ENCODE measurements at regions not wholly inside any gene's neighbourhood (a gene's known extent, or its start where the extent isn't known, plus 50 kb on each side); places are given as distances from the start of the nearest gene placed in this dataset.

DNA sequence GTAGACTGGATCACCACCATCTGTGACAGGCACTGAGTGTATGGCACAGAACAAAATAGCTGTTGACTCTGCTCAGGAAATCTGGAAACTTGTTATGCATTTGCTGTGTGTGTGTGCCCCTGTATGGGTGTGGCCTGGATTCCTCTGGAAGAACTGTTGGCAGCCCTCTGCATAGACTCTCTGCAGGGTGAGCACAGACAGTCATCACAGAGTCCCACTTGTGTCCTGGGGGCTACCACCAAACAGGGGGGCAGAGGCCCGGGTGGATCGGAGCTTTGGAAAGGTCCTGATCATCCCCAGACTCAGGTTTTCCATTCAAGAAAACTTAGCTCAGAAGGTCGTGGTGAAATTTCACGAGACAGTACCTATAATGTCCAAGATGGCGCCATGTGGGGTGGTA, 258.6 kb downstream of the SOX11 start:
- no peak for DNase-seq (ENCODE audit: extremely low read depth, low read depth)

DNA sequence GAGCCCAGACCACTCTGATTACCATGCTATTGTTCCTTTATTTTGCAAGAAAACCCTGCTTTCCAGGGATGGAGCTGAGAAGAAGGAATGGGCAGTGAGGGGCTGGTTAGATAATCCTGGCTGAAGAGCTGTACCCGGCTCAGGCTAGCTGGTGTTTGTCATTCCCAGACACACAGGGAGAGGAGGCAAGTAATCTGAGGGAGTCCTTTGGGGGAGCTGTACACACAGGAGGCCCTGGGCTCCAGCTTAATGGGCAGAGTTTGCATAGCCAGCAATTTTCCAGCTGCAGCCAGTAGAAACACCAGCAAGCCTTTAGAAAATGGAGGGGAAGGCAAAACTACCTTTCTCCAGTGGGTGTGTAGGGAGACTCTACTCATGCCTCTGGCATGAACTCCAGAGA, 259.3 kb downstream of the SOX11 start:
- DNase-seq (ENCODE audit: extremely low read depth, low read depth): no peak

DNA sequence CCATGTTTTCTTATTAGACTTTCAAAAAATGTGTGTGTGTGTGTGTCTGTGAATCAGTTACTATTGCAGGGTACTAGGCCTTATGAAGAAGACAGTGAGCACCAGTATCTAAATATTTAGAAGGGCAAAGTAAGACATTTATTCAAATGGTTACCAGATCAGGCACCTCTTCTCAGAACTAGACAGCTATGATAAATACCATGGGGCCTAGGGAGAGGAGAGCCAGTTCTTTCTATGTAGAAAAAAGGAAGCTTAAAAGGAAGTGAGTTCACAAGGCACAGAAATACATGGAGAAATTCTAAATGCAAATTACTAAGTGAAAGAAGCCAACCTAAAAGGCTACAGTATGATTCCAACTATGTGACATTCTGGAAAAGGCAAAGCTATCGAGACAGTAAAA, 261.3 kb downstream of the SOX11 start:
- DNase-seq (ENCODE audit: extremely low read depth, low read depth): no peak

DNA sequence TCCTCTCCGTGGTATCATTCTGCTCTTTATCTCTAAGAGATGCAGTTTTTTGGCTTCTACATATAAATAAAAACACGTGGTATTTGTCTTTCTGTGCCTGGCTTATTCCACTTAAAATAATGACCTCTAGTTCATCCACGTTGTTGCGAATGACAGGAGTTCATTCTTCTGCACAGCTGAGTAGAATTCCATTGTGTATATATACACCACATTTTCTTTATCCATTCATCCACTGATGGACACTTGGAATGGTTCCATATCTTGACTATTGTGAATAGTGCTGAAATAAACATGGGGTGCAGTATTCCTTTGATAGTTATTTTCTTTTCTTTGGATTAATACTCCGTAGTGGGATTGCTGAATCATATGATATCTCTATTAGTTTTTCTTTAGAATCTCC, 262.3 kb downstream of the SOX11 start:
- no peak for DNase-seq (ENCODE audit: extremely low read depth, low read depth)

GRCh38 chr2:5955921-5956320, 263.7 kb downstream of the SOX11 start:
- no peak for DNase-seq (ENCODE audit: extremely low read depth, low read depth)

DNA sequence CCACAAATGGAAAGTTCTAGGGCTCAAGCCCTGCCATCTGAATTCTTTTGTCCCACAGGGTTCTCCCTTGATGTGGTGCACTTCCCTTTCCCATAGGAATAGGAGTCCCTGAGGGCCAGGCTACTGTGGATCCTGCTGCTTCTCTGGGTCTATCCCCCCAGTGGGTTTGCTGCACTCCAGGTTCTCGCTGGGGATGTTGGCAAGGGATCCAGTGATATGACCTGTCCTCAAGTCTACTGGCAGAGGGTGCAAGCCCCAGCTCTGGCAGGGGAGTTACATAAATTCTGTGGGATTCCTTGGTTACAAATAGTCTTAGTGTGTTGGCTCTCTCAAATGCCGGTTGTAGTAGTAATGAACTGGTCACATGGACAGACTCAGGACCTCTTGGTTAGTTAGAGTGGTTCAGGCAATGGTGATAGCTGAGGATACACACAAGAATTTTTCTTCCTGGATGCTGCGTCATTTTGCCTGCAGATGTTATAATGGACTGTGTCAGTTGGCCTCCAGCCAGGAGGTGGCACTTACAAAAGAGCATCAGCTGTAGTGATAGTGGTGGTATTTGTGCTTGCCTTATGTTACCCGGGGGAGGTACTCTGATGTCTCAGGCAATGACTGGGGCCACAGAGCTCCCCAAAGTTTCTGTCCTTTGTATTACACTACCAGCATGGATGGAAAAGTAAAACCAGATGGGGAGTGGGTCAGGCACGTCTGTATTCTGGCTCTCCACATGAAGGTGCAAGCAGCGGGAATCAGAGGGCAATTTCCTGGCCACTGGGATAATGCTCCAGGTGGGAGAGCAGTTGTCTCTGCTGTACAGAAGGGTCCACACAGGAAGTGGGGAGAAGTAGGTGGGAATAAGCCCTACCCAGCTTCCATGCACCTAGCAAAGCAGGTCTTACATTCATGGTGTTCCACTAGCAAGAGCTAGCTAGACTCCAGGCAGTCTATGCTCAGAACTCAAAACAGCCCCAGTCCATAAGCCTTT, 267.9 kb downstream of the SOX11 start:
- no peak for DNase-seq (ENCODE audit: extremely low read depth, low read depth)

GRCh38 chr2:5967506-5967905, 275.3 kb downstream of the SOX11 start:
- DNase-seq (ENCODE audit: extremely low read depth, low read depth): no peak

GRCh38 chr2:5969303-5969702, 277.1 kb downstream of the SOX11 start:
- no peak for DNase-seq (ENCODE audit: extremely low read depth, low read depth)

- no peak for DNase-seq (ENCODE audit: extremely low read depth, low read depth)
These were observed 278.2 kb downstream of the SOX11 start for GRCh38 chr2:5970347-5970746.

DNA sequence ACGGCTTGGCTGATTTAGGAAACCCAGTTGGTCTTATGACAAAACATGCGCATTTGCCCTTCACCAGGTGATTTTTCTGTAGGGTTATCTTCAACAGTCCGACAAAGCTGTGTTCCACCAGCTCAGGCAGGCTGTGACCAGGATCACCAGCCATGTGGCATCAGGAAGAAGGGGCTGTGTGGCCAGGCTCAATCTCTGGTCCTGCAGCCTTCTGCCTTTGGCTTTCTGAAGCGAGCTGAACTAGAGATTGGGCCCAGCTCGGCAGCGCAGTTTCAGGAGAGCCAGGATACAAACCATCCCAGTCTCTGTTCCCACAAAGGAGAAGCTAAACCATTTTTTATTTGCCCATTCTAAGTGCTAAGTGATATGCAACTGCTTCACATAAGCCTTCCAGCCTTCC, 282.3 kb downstream of the SOX11 start:
- no peak for DNase-seq (ENCODE audit: extremely low read depth, low read depth)

- DNase-seq (ENCODE audit: extremely low read depth, low read depth): no peak
These were observed 283.2 kb downstream of the SOX11 start for GRCh38 chr2:5975401-5975800.

- no peak for DNase-seq (ENCODE audit: extremely low read depth, low read depth)
These were observed 284.4 kb downstream of the SOX11 start for GRCh38 chr2:5976531-5977065.

DNA sequence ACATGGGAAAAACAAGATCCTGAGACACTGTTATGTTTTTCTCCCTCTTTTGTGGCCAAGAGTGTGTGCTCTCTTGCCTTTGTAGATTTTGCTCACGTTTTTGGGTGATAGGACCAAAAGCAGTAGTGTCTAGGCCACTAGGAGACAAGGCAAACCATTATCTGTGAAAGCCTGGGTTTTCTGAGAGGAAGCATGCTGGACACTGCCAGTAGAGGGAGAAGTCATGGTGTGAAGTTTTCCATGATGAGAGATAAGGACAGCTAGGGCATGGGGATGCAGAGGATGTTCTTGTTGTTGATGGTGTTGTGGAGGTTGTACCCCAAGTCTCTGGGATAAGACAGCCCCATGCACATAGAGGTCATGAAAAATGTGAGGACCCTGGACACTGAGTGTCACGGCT, 285.3 kb downstream of the SOX11 start:
- no peak for DNase-seq (ENCODE audit: extremely low read depth, low read depth)

DNA sequence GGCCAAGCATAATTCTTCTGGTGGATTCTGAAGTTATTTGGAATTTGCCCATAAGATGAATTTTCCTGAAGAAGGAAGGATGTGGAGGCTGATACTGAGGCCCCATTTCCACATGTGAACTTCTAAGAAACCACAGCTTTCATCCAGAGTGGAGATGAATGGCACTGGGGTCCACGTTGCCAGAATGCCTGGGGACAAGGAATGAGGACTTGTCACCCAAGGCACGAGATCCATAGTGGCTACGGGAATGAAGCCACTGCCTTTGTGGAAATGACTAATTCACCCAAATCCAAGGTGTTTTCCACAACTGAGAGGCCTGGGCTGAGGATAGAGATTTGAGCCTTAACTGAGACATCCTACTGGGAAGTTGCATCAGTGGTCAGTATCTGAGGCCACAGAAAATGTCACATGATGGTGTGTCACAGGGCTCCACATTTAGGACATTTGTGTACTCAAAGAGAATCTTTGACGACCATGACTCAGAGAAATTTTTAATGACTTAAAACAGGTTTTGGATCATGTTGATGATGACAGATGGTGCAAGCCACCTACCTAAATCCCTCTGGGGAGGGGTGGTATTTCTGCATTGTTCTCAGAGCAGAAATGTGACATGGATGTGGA, 286.1 kb downstream of the SOX11 start:
- DNase-seq (ENCODE audit: extremely low read depth, low read depth): no peak

DNA sequence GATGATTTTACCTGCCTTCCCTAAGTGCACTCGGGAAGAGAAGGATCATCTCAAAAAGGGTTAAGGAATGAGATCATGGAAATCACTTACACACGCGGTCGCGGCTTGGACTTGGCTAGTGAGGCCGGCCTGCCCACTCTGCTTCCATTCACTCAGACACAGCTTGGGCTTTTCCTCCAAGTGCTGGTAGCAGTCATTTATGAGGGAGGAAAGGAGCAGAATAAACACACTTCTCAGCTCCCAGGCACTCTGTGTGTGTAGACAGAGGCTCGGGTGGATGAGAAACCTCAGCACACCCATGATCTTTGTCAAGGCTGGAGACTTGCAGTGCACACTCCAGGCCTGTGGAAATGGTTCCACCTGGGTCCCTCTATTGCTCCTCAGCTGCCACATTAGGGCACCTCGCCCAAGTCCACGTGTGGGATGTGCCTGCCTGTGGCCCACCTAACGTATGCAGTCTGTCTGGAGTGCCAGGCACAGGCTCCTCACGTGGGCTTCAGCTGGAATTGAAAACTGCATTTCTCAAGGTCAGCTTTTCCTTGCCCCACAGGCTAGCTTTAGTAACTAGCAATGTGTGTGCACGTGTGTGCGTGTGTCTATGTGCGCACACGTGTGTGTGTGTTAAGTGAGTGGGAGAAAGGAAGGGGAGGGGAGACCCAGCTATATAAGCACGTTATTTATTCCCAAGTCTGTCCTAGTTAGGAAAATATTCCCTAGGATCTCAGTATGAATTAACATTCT, 288.4 kb downstream of the SOX11 start:
- DNase-seq (ENCODE audit: extremely low read depth, low read depth): no peak

- no peak for DNase-seq (ENCODE audit: extremely low read depth, low read depth)
These were observed 290.2 kb downstream of the SOX11 start for GRCh38 chr2:5982193-5982902.

DNA sequence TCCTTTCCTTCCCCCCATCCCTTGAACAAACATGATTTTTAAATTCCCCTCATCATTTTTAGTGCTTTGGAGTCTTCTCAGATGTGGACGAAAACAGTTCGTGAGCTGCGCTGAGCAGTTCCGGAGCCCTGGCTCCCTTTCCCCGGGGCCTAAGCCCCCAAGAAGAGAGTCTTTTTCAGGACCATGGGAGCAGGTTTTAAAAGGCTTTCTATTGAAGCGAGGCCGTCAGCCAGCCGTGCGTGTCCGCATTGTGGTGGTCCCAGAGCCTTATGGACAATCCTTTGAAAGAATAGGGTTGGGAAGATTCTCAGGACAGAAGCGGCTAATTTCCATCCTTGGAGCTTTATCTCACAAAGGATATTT, 290.7 kb downstream of the SOX11 start:
- no peak for DNase-seq (ENCODE audit: extremely low read depth, low read depth)

DNA sequence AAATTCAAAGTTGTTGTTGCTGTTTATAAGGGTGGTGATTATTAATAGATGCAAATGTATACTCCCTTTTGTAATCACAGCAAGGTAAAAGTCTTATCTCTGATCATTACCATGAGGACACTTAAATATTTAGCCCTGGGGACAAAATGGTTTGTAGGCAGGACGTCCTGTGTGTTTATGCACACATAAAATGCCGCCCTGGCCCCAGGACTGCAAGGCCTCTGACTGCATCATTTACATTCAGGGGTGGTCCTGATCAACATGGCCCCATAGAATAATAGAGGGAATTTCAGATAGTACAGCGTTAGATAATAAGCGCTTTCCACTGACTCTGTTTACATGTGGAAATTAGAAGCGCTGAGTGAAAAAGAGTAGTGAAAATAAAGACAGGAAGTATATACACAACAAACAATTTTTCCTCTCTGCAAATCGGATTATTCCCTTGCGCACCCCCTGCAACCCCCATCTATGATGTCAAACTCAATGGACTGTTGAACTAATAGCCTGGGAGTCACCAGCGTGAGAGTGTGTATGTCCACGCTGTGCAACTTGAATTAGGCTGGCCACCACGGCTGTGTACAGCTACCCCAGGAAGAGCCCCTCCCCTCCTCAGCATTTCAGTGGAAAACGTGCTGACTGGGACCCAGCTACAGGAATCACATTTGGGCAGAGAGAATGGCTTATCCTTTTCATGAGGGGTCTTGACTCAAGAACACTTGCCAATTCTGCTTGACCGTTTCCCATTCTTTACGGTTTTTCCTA, 291.5 kb downstream of the SOX11 start:
- DNase-seq (ENCODE audit: extremely low read depth, low read depth): no peak

- no peak for DNase-seq (ENCODE audit: extremely low read depth, low read depth)
These were observed 292.1 kb downstream of the SOX11 start for GRCh38 chr2:5984273-5984655.

- DNase-seq (ENCODE audit: extremely low read depth, low read depth): no peak
These were observed 292.8 kb downstream of the SOX11 start for GRCh38 chr2:5984946-5985345.

Data from NCI-H460 (cell line).